ENCODE measurements at regions not wholly inside any gene's neighbourhood (a gene's known extent, or its start where the extent isn't known, plus 50 kb on each side); places are given as distances from the start of the nearest gene placed in this dataset.

DNA sequence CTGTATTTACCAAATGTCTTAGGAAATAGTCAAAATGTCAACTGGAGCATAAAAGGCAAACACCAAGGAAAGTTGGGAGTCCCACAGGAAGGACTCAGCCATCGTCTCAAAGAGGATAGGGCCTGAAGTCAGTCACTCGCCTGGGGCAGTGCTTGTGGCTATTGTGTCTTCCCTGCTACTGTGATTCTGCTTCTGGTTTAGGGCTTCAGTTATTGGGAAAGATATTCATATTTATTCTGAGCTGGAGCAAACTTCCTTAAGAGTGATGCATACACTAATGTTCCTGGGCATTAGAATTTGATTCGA, 118.1 kb downstream of the EDEM1 start:
- no peak for DNase-seq

DNA sequence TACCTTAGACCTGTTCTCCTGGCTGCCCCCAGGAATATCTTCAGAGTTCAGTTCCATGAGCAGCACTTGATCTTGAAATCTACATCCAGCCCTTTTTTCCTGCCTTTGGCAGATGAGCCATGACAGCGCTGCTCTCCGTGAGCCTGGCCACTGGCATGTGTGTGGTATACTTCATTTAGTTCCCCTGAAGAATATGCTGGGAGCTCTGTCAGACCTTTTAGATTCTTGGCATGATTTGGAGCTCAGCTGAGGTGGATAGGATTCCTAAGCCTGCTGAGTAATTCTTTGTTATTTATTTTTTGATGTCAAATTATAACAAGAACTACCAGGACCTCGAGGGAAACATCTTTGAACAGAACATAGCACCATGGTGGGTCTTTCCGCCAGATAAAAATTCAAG, 121.7 kb downstream of the EDEM1 start:
- no peak for DNase-seq

DNA sequence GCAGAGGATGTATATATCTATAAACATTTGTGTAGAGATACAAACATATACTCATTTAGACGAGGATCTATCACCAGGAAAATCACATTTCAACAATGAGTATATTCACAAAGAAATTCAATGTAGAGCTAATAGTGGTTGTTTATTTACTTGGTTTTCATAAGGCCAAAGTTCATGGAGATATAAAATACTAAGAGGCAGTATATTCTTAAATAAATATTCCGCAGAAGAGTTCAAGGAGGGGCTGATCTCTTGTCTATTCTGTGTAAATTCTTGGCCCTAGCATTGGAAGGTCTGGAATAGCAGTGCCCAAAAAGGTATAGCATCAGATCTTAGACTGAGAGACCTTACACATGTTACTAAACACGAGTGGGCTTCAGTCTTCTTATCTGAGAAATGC, 122.1 kb downstream of the EDEM1 start:
- DNase-seq, result no peak

- DNase-seq, result no peak
These were observed 123.0 kb downstream of the EDEM1 start for GRCh38 chr3:5310509-5310908.

GRCh38 chr3:5312290-5312689, 124.8 kb downstream of the EDEM1 start:
- no peak for DNase-seq

GRCh38 chr3:5314897-5315296, 127.4 kb downstream of the EDEM1 start:
- DNase-seq, result no peak

- no peak for DNase-seq
These were observed 130.1 kb downstream of the EDEM1 start for GRCh38 chr3:5317557-5317956.

GRCh38 chr3:5319454-5319853, 131.9 kb downstream of the EDEM1 start:
- no peak for DNase-seq

GRCh38 chr3:5321666-5322340, 134.3 kb downstream of the EDEM1 start:
- no peak for DNase-seq

DNA sequence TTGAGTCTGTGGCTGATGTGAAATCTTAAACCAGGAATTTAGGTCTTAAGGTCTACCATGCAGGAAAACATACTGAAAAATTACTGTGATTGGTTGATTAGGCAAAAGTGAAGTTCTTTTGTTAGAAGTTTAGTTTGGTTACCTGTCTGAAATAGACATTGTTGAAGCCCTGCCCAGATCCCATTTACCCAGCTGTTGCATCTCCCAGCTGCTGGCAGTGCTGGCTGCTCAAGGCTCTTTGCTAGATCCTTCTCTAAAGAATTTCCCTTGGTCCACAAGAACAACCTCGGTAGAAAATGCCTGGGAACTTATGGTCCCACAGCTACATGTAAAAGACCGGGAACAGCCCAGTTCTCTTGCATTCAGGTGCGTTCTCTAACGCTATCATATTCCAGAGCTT, 137.3 kb downstream of the EDEM1 start:
- no peak for DNase-seq

GRCh38 chr3:5330152-5330810, 142.8 kb downstream of the EDEM1 start:
- no peak for DNase-seq

GRCh38 chr3:5331567-5332269, 144.2 kb downstream of the EDEM1 start:
- no peak for DNase-seq

DNA sequence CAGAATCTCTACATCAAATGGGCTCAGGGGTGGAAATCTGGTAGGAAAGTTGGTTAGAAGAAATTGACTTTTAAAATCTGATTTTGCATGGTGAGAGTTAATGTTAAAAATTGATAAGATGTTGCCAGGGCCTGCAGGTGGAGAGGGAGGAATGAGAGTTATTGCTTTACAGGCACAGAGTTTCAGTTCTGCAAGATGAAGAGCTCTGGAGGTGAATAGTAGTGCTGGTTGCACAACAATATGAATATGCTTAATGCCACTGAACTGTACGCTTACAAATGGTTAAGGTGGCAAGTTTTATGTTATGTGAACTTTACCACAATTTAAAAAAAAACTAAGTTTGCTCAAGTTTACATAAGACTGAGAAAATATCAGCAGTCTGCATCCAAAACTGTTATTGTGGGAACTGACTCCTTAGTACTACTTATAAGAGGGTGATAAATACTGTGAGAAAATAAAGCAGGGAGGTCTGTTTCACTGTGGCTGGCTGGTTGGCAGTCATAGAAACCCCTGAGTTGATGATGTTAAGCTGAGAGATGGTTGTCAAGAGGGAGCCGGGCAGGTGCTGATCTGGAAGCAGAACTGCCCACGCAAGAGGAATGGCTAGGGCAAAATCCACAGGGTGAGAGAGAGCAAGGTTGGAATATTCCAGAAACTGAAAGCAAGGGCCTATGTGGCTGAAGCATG, 144.9 kb downstream of the EDEM1 start:
- no peak for DNase-seq

DNA sequence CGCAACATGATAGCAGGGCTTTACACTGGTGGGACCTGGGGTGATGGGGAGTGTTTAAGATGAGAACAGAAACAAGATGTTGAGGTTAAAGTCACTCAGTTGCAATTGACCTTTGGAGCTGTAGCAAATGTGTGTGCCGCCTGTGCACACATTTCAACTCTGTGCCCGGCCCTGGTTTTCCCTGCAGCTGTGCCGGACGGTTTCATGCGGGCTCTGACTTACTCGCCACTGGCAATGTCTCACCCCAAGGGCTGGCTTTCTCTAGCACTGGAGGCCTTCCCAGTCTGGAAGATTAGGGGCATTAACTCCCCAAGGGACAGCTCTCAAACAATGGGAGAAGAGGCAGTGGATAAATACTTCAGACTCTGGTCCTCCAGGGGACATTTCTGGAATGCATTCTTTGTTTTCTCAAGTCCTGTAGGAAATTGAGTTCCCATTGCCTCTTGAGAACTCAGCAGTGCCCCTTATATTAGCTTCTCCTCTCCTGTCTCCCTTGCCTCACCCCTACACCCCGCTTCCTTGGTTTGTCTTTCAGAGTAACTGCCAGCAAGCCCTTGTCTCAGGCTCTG, 152.5 kb downstream of the EDEM1 start:
- no peak for DNase-seq

- DNase-seq, result no peak
These were observed 154.1 kb downstream of the EDEM1 start for GRCh38 chr3:5341610-5342009.

GRCh38 chr3:5343459-5343858, 156.0 kb downstream of the EDEM1 start:
- no peak for DNase-seq

GRCh38 chr3:5344707-5345106, 157.2 kb downstream of the EDEM1 start:
- DNase-seq, result no peak

DNA sequence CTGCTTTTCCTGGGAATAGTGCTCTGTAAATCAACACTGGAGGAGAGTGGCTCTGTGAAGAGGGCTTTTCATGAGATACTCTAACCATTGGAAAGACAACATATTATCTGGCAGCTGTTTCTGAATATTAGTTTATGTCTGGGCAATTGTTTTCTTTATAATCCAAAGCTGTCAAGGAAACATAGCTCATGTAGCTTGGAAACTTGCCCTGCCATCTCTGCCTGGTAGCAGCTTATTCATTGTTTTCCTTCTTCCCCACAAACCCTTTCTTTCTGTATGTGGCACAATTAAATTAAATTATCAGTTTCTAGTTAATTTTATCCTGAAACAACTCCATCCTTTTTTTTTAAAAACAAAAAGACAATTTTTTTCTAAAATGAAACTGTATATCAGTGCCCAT, 160.0 kb downstream of the EDEM1 start:
- no peak for DNase-seq

- DNase-seq, result no peak
These were observed 160.9 kb downstream of the EDEM1 start for GRCh38 chr3:5348229-5348902.

- no peak for DNase-seq
These were observed 161.8 kb downstream of the EDEM1 start for GRCh38 chr3:5349343-5349742.

DNA sequence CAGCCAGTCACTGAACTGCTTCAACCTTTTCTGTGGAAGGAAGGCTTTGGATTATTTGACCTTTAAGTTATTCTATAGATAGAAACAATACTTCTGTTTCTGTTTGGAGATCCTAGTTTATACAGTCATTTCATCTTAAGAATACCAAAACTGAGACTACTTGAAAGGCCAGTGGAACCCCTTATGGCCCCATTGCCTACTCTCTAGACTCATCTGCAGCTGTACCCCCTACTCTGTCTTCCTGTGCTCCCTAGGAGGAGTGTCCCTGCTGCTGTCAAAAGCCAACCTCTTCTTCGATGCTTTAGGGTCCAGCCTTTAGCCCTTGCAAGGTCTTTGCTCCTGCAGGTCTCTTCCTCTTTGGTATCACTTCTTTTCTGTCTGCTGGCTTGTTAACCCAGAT, 169.6 kb downstream of the EDEM1 start:
- DNase-seq, result no peak

DNA sequence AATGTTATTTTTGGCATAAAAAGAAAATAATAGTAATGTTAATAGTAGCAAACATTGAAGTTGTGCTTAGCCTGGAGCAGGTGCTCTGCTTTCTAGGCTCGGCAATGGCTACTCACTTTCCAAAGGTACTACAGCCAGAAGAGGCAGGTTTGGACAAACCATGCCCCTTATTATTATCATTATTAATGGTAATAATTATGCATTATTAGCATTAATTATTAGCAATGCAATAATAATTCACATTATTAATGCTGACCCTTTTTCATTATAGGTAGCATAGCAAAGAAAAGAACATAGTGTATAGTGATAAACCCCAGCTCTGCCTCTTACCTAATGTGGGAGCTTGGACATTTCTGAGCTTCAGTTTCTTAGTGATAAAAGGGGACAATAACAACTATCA, 171.4 kb downstream of the EDEM1 start:
- DNase-seq, result no peak

GRCh38 chr3:5360453-5360852, 172.9 kb downstream of the EDEM1 start:
- DNase-seq, result no peak

All from right forelimb (tissue), 1 donor.